ENCODE measurements at regions not wholly inside any gene's neighbourhood (a gene's known extent, or its start where the extent isn't known, plus 50 kb on each side); places are given as distances from the start of the nearest gene placed in this dataset.

- no peak for TF ChIP-seq RAD21 (conservative IDR thresholded peaks at IDR 0.05)
- no peak for TF ChIP-seq EZH2 (IDR thresholded peaks at IDR 0.05; ENCODE audit: borderline replicate concordance, insufficient read depth, low read length, poor library complexity, severe bottlenecking)
- no peak for TF ChIP-seq MXI1 (conservative IDR thresholded peaks at IDR 0.05; ENCODE audit: poor library complexity, severe bottlenecking)
Measured at GRCh38 chr7:25310896-25311295, 82.6 kb upstream of the NPVF start.

Measured in neural cell (in vitro differentiated cells).